H1 (cell line): ENCODE measurements at regions not wholly inside any gene's neighbourhood (a gene's known extent, or its start where the extent isn't known, plus 50 kb on each side); places are given as distances from the start of the nearest gene placed in this dataset.
A peak's percentile ranks its signal among the peaks of the same experiment; 100 is the strongest.

Source experiments
- CTCF ChIA-PET: fragments of 300-600 bp; sonication (Branson Sonifier 250); formaldehyde crosslinking; loops from one replicate; lab custom pipeline; 2021; ENCODE audit not compliant: partially characterized antibody; lab: Charles Lee
- POLR2A ChIA-PET: fragments of 300-600 bp; sonication (Branson Sonifier 250); formaldehyde crosslinking; loops from one replicate; lab custom pipeline; 2021; ENCODE audit warnings: inconsistent platforms; ENCODE audit not compliant: partially characterized antibody; lab: Charles Lee
- DNase-seq, 2 experiments: peaks; one replicate each; pipeline versions ENCODE4 v3.0.0 to v3.0.0-alpha.2; 2010 to 2022; ENCODE audit warnings: low spot score in 2 of 2, low read depth in 1 of 2, mixed read lengths in 1 of 2
- FAIRE-seq: peaks from 2 replicates; lab custom pipeline; 2011; peaks lifted over from hg19 to GRCh38; lab: Jason Lieb, UNC
- H2AFZ ChIP-seq: 2 replicates; pipeline ENCODE4 v1.8.1; 2012; ENCODE audit warnings: low read length, inconsistent platforms
- H2AK5ac ChIP-seq: 2 replicates; pipeline ENCODE4 v1.6.1; 2013; ENCODE audit warnings: low read depth, low read length
- H2BK120ac ChIP-seq: replicated peaks from 2 replicates; pipeline ENCODE3; 2013; ENCODE audit warnings: low read depth, low read length, inconsistent platforms
- H2BK12ac ChIP-seq: 2 replicates; pipeline ENCODE4 v1.6.1; 2013; ENCODE audit warnings: low read depth, low read length
- H2BK15ac ChIP-seq: 2 replicates; pipeline ENCODE4 v1.6.1; 2013; ENCODE audit warnings: low read length
- H2BK20ac ChIP-seq: 2 replicates; pipeline ENCODE4 v1.6.1; 2013; ENCODE audit warnings: low read length
- H2BK5ac ChIP-seq: 2 replicates; pipeline ENCODE4 v1.6.1; 2013; ENCODE audit warnings: low read depth, low read length
- H3K14ac ChIP-seq: 2 replicates; pipeline ENCODE4 v1.6.1; 2013; ENCODE audit warnings: inconsistent platforms; ENCODE audit not compliant: insufficient read length
- H3K18ac ChIP-seq: 2 replicates; pipeline ENCODE4 v1.6.1; 2013; ENCODE audit warnings: low read length; ENCODE audit errors: extremely low read depth
- H3K23ac ChIP-seq: 2 replicates; pipeline ENCODE4 v1.6.1; 2013; ENCODE audit warnings: inconsistent platforms; ENCODE audit not compliant: insufficient read length
- H3K23me2 ChIP-seq: 2 replicates; pipeline ENCODE4 v1.6.1; 2013; ENCODE audit warnings: low read depth, low read length
- H3K27ac ChIP-seq: 2 replicates; pipeline ENCODE4 v1.6.1; 2011; ENCODE audit warnings: low read depth, low read length, inconsistent platforms
- H3K27me3 ChIP-seq, 4 experiments: replicated peaks in 1 of 4; 1 replicate in 1 of 4; 2 replicates in 3 of 4; pipeline versions ENCODE4 v1.6.1 to v1.8.1; 2011 to 2013; ENCODE audit warnings: low read length in 3 of 4, mild to moderate bottlenecking in 3 of 4, inconsistent platforms in 2 of 4, mixed read lengths in 2 of 4, moderate library complexity in 1 of 4; ENCODE audit not compliant: control insufficient read depth in 3 of 4, insufficient read depth in 3 of 4; ENCODE audit errors: extremely low read depth in 1 of 4
- H3K36me3 ChIP-seq, 4 experiments: 2 replicates each; pipeline versions ENCODE4 v1.6.1 to v1.8.1; 2011 to 2013; ENCODE audit warnings: mild to moderate bottlenecking in 4 of 4, low read length in 3 of 4, moderate library complexity in 2 of 4, control low read depth in 1 of 4, inconsistent platforms in 1 of 4; ENCODE audit not compliant: insufficient read depth in 4 of 4, control insufficient read depth in 2 of 4
- H3K4ac ChIP-seq: replicated peaks from 2 replicates; pipeline ENCODE3; 2013; ENCODE audit warnings: low read length, low read depth, mixed read lengths, inconsistent platforms; ENCODE audit not compliant: insufficient read length
- H3K4me1 ChIP-seq, 4 experiments: replicated peaks in 1 of 4; 1 replicate in 1 of 4; 2 replicates in 3 of 4; pipeline versions ENCODE4 v1.6.1 to v1.8.1; 2011 to 2013; ENCODE audit warnings: low read length in 3 of 4, inconsistent platforms in 2 of 4, mixed read lengths in 1 of 4; ENCODE audit not compliant: insufficient read depth in 4 of 4, control insufficient read depth in 3 of 4
- H3K4me2 ChIP-seq, 2 experiments: 2 replicates each; pipeline versions ENCODE4 v1.6.1 to v1.8.1; 2011 to 2013; ENCODE audit warnings: low read depth in 2 of 2, low read length in 2 of 2, control low read depth in 1 of 2, inconsistent platforms in 1 of 2, mild to moderate bottlenecking in 1 of 2; ENCODE audit not compliant: insufficient read depth in 1 of 2
- H3K4me3 ChIP-seq, 4 experiments: fragments of 200-600, 300-600 bp in 1 of 4; sonication (generic), shearing (Covaris generic), sonication (Bioruptor Twin) in 1 of 4; 2 replicates each; pipeline versions ENCODE4 v1.5.1 to v1.8.1; 2011 to 2016; ENCODE audit warnings: low read length in 4 of 4, low read depth in 3 of 4, control low read depth in 2 of 4, inconsistent platforms in 2 of 4, mild to moderate bottlenecking in 2 of 4, mixed read lengths in 1 of 4, moderate library complexity in 1 of 4; ENCODE audit not compliant: insufficient read depth in 2 of 4; ENCODE audit errors: extremely low read depth in 1 of 4
- H3K56ac ChIP-seq: replicated peaks from 2 replicates; pipeline ENCODE3; 2013; ENCODE audit warnings: low read depth, mild to moderate bottlenecking, mixed read lengths, low read length, inconsistent platforms; ENCODE audit not compliant: insufficient read length
- H3K79me1 ChIP-seq: 2 replicates; pipeline ENCODE4 v1.6.1; 2013; ENCODE audit warnings: low read depth, low read length, control low read depth
- H3K79me2 ChIP-seq, 2 experiments: 2 replicates each; pipeline versions ENCODE4 v1.6.1 to v1.8.1; 2012 to 2013; ENCODE audit warnings: low read length in 2 of 2, mild to moderate bottlenecking in 2 of 2, inconsistent platforms in 1 of 2; ENCODE audit not compliant: insufficient read depth in 2 of 2, control insufficient read depth in 1 of 2
- H3K9ac ChIP-seq, 4 experiments: replicated peaks in 1 of 4; 1 replicate in 1 of 4; 2 replicates in 3 of 4; pipeline versions ENCODE4 v1.6.1 to v1.8.1; 2011 to 2013; ENCODE audit warnings: low read depth in 3 of 4, low read length in 3 of 4, control low read depth in 2 of 4, mild to moderate bottlenecking in 2 of 4, moderate library complexity in 2 of 4, inconsistent platforms in 1 of 4; ENCODE audit errors: extremely low read depth in 1 of 4
- H3K9me3 ChIP-seq, 2 experiments: 2 replicates each; pipeline versions ENCODE4 v1.6.1 to v1.8.1; 2012 to 2013; ENCODE audit warnings: mild to moderate bottlenecking in 2 of 2, moderate library complexity in 2 of 2, control low read depth in 1 of 2, inconsistent platforms in 1 of 2, low read depth in 1 of 2, low read length in 1 of 2, mixed read lengths in 1 of 2; ENCODE audit not compliant: insufficient read depth in 2 of 2
- H4K20me1 ChIP-seq, 2 experiments: replicated peaks in 1 of 2; 2 replicates each; pipeline versions ENCODE3 to v1.8.1; 2011 to 2013; ENCODE audit warnings: inconsistent platforms in 2 of 2, low read length in 2 of 2, mild to moderate bottlenecking in 1 of 2; ENCODE audit not compliant: insufficient read depth in 2 of 2, control insufficient read depth in 1 of 2
- H4K5ac ChIP-seq: 2 replicates; pipeline ENCODE4 v1.6.1; 2013; ENCODE audit warnings: low read length, low read depth, mixed read lengths, inconsistent platforms; ENCODE audit not compliant: insufficient read length
- H4K8ac ChIP-seq: 2 replicates; pipeline ENCODE4 v1.8.0; 2013; ENCODE audit warnings: mild to moderate bottlenecking, moderate library complexity, low read length, inconsistent platforms; ENCODE audit not compliant: insufficient read depth; ENCODE audit errors: extremely low read depth
- H4K91ac ChIP-seq: replicated peaks from 2 replicates; pipeline ENCODE3; 2013; ENCODE audit warnings: low read length, mixed read lengths, inconsistent platforms; ENCODE audit not compliant: insufficient read length
- CEBPB ChIP-seq: IDR thresholded peaks from 2 replicates; pipeline ENCODE4 v1.6.1; 2012; ENCODE audit warnings: low read depth, low read length
- GABPA ChIP-seq: IDR thresholded peaks from 2 replicates; pipeline ENCODE4 v1.6.1; 2011; ENCODE audit warnings: mild to moderate bottlenecking, low read length, moderate library complexity, borderline replicate concordance; ENCODE audit not compliant: insufficient read depth
- NANOG ChIP-seq: IDR thresholded peaks from 2 replicates; pipeline ENCODE4 v1.6.1; 2011; ENCODE audit warnings: low read length, low read depth, mild to moderate bottlenecking, inconsistent platforms; ENCODE audit not compliant: insufficient read depth, poor library complexity, severe bottlenecking
- RAD21 ChIP-seq, 2 experiments: IDR thresholded peaks in 1 of 2; conservative IDR thresholded peaks in 1 of 2; 2 replicates each; pipeline ENCODE4 v1.6.1; 2011; ENCODE audit warnings: low read depth in 2 of 2, low read length in 2 of 2, improper control_type of control experiment in 1 of 2, inconsistent platforms in 1 of 2, mild to moderate bottlenecking in 1 of 2, moderate library complexity in 1 of 2
- RXRA ChIP-seq: IDR thresholded peaks from 2 replicates; pipeline ENCODE4 v1.6.1; 2011; ENCODE audit warnings: low read depth, mild to moderate bottlenecking, low read length, moderate library complexity; ENCODE audit not compliant: insufficient read depth
- SUZ12 ChIP-seq: fragments of 200-600 bp; sonication (generic); IDR thresholded peaks from 2 replicates; pipeline ENCODE4 v1.6.1; 2012; ENCODE audit warnings: mild to moderate bottlenecking, inconsistent platforms, low read length, moderate library complexity, mixed read lengths
- TBP ChIP-seq: IDR thresholded peaks from 2 replicates; pipeline ENCODE4 v1.6.1; 2011; ENCODE audit warnings: low read depth, low read length, improper control_type of control experiment
- ZNF274 ChIP-seq: IDR thresholded peaks from 2 replicates; pipeline ENCODE4 v1.7.0; 2012; ENCODE audit warnings: low read length, borderline replicate concordance; ENCODE audit errors: extremely low read depth
- WGBS, 2 experiments: shearing (Covaris generic) in 1 of 2; methylation state at CpG; one replicate each; pipeline versions ENCODE4 v1.1.6 to v1.1.7; 2013 to 2015; ENCODE audit warnings: low lambda C conversion rate in 2 of 2, mixed read lengths in 2 of 2, inconsistent platforms in 1 of 2, low coverage in 1 of 2, missing lambda C conversion rate in 1 of 2; ENCODE audit not compliant: insufficient replicate concordance in 2 of 2, insufficient coverage in 1 of 2, insufficient read length in 1 of 2; ENCODE audit errors: extremely low coverage in 1 of 2, missing lambda C conversion rate in 1 of 2; 5-methylcytosine and 5-hydroxymethylcytosine counted together

DNA sequence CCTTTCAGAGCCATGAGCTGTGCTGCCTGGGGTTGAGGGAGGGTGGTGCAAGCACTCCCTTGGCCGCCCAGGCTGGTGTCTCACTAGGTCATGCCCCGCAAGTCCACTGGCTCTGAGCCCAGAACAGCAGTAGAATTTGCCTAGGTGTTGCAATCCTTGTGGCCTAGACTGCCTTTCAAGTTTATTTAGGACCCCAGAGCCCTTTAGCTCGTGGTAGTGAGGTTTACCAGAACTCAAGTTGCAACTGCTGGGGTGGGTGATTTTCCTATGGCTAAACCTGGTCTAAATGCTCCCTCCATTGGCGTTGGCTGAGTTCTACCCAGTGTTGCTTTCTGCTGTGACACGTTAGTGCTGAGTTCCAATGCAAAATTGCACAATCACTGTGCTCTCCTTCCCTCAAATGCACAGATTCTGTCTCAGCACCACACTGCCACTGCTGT lies 287.2 kb downstream of the BCAT1 start:
- Histone ChIP-seq H2BK5ac (no peak overlapping the region), H2AK5ac (no peak overlapping the region), H3K18ac (no peak overlapping the region), H3K23me2 (no peaks in the 10 kb centered on the region), H4K5ac (no peak overlapping the region), H3K23ac (no peak overlapping the region), H3K4me1 (no peaks in the 10 kb centered on the region), H3K14ac (no peak overlapping the region), H3K9ac (no peak overlapping the region), H2BK120ac (no peak overlapping the region), H3K9me3 (no peaks in the 10 kb centered on the region), H2BK15ac (no peak overlapping the region), H4K91ac (no peak overlapping the region), H4K8ac (0 out of 2 replicates have a peak overlapping the region, but pooled peaks have one; percentile 46), H3K56ac (no peak overlapping the region), H3K79me2 (no peaks in the 10 kb centered on the region), H4K20me1 (no peaks in the 10 kb centered on the region), H3K79me1 (no peaks in the 10 kb centered on the region), H3K4me2 (no peak overlapping the region), H3K36me3 (no peaks in the 10 kb centered on the region), H3K4ac (no peak overlapping the region), H2BK20ac (no peak overlapping the region), H3K4me3 (no peak overlapping the region), H3K27me3 (no peaks in the 10 kb centered on the region), H2BK12ac (no peak overlapping the region), H2AFZ (no peak overlapping the region), H3K27ac (no peak overlapping the region)
- TF ChIP-seq SUZ12 (no peak), ZNF274 (no peak), TBP (no peak), GABPA (no peak), RXRA (no peak), NANOG (no peak), CEBPB (peak; percentile 22; the same call in 1 of the 2 replicates), RAD21 (IDR thresholded peaks at IDR 0.05 in 1 of 2, conservative IDR thresholded peaks at IDR 0.05 in 1 of 2; ENCODE audit: low read depth in 2 of 2, low read length in 2 of 2) (0 out of 4 replicates have a peak, but pooled peaks of 1 of the 2 experiments have one; percentile 1)
- DNase-seq, result no peak
- FAIRE-seq, result no peak
- CTCF ChIA-PET, result interaction anchor here (0.6 kb wide), 1 partner anchor 11 kb away, joined by 4 read pairs; no protein-coding TSS in a partner anchor
- WGBS, 2 experiments, result 92% methylated on average over 5 of the region's 5 CpGs; no CpG with 5 or more reads in 1 of the 2 experiments
- POLR2A ChIA-PET, result no interaction called here
